ENCODE measurements at regions not wholly inside any gene's neighbourhood (a gene's known extent, or its start where the extent isn't known, plus 50 kb on each side); places are given as distances from the start of the nearest gene placed in this dataset.
"Not testable (repeated sequence)": the region's sequence is repeated elsewhere in the genome, so short reads cannot be mapped to it uniquely, and the experiment has no call there.

DNA sequence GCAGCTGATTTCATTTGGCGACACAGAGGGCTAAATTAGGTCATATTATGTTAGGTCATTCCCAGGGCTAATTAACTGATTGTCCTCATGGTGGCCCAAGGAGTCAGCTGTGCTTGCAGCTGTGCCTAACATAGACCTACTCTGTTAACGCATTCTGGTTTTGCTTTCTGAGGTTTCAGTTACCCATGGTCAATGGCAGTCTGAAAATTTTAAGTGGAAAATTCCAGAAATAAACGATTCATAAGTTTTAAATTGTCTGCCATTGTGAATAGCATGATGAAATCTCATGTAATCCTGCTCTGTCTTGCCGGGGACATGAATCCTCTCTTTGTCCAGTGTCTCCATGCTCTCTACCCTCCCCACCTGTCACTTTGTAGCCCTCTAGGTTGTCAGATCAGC lies 168.7 kb downstream of the KCNS3 start:
- Mint-ChIP-seq H3K27ac (ENCODE audit: low read depth) (no peak overlapping the region), H3K9me3 (peaks cover 5% of the 10 kb centered on the region), H3K4me3 (no peak overlapping the region), H3K27me3 (peaks cover 11% of the 10 kb centered on the region), H3K36me3 (ENCODE audit: insufficient read depth) (no peaks in the 10 kb centered on the region), H3K4me1 (no peaks in the 10 kb centered on the region)
- DNase-seq (ENCODE audit: low spot score in 2 of 2) (no peak), ATAC-seq (replicated peaks; ENCODE audit: extremely low read depth, poor library complexity, severe bottlenecking) (no peak)

GRCh38 chr2:18046558-18047212 lies 168.2 kb downstream of the KCNS3 start:
- ATAC-seq (replicated peaks; ENCODE audit: extremely low read depth, poor library complexity, severe bottlenecking) (no peak), DNase-seq (ENCODE audit: low spot score in 2 of 2) (no peak)
- H3K4me1 Mint-ChIP-seq, result no peaks in the 10 kb centered on the region
- H3K27ac Mint-ChIP-seq (ENCODE audit: low read depth), result no peak overlapping the region
- peaks cover 8% of the 10 kb centered on the region for H3K27me3 Mint-ChIP-seq
- H3K4me3 Mint-ChIP-seq, result no peak overlapping the region
- peaks cover 10% of the 10 kb centered on the region for H3K9me3 Mint-ChIP-seq
- H3K36me3 Mint-ChIP-seq (ENCODE audit: insufficient read depth), result no peaks in the 10 kb centered on the region

DNA sequence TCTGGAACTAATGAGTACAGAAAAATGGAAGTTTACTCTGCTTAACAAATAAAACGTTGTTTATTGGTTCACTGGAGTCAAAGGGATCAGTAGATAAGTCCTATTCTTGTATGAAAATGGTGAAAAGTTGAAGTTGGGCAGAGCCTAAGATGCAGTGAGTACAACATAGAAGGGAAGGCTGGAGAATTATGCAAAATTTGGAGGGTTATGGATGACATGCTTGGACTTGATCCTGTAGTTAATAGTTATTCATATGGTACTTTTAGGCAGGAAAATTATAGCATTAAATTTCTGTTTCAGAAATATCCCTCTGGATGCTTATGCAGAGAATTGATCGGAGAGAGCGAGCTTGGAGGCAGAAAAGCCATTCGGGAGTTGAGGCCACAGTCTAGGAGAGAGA lies 167.6 kb downstream of the KCNS3 start:
- H3K4me3 Mint-ChIP-seq, result no peak overlapping the region
- H3K27me3 Mint-ChIP-seq, result peaks cover 1% of the 10 kb centered on the region
- ATAC-seq (replicated peaks; ENCODE audit: extremely low read depth, poor library complexity, severe bottlenecking) (no peak), DNase-seq (ENCODE audit: low spot score in 2 of 2) (no peak)
- H3K9me3 Mint-ChIP-seq, result peaks cover 11% of the 10 kb centered on the region
- no peak overlapping the region for H3K27ac Mint-ChIP-seq (ENCODE audit: low read depth)
- no peaks in the 10 kb centered on the region for H3K36me3 Mint-ChIP-seq (ENCODE audit: insufficient read depth)
- H3K4me1 Mint-ChIP-seq, result no peaks in the 10 kb centered on the region

DNA sequence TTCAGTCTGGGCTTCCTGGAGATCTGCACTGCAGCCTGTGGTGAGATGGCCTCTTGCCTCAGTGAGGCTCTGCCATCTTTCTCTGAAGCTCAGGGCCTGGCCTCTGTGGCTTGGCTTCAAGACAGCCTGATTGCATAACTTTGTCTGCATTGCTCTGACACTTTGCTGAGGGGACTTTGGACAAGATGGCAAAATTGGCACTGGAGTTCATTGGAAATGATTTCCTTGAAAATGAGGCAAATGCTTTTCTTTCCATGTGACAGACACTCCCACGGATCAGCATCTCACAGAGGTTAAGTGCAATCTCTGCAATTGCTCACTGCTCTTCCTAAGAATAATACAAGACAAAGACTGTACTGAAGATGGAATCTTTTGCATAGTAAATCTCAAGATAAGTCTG lies 166.8 kb downstream of the KCNS3 start:
- no peak overlapping the region for H3K4me3 Mint-ChIP-seq
- DNase-seq (ENCODE audit: low spot score in 2 of 2) (no peak), ATAC-seq (replicated peaks; ENCODE audit: extremely low read depth, poor library complexity, severe bottlenecking) (no peak)
- no peaks in the 10 kb centered on the region for H3K27me3 Mint-ChIP-seq
- no peaks in the 10 kb centered on the region for H3K36me3 Mint-ChIP-seq (ENCODE audit: insufficient read depth)
- no peak overlapping the region for H3K27ac Mint-ChIP-seq (ENCODE audit: low read depth)
- H3K4me1 Mint-ChIP-seq, result no peaks in the 10 kb centered on the region
- peaks cover 11% of the 10 kb centered on the region for H3K9me3 Mint-ChIP-seq

DNA sequence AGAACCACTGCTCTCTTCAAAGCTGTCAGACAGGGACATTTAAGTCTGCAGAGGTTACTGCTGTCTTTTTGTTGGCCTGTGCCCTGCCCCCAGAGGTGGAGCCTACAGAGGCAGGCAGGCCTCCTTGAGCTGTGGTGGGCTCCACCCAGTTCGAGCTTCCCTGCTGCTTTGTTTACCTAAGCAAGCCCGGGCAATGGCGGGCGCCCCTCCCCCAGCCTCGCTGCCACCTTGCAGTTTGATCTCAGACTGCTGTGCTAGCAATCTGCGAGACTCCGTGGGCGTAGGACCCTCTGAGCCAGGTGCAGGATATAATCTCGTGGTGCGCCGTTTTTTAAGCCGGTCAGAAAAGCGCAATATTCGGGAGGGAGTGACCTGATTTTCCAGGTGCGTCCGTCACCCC lies 138.9 kb downstream of the KCNS3 start:
- H3K36me3 Mint-ChIP-seq (ENCODE audit: insufficient read depth); ATAC-seq (replicated peaks; ENCODE audit: extremely low read depth, poor library complexity, severe bottlenecking); H3K9me3 Mint-ChIP-seq; H3K27me3 Mint-ChIP-seq; DNase-seq (ENCODE audit: low spot score in 2 of 2); H3K27ac Mint-ChIP-seq (ENCODE audit: low read depth); H3K4me1 Mint-ChIP-seq; H3K4me3 Mint-ChIP-seq: not testable (repeated sequence)

DNA sequence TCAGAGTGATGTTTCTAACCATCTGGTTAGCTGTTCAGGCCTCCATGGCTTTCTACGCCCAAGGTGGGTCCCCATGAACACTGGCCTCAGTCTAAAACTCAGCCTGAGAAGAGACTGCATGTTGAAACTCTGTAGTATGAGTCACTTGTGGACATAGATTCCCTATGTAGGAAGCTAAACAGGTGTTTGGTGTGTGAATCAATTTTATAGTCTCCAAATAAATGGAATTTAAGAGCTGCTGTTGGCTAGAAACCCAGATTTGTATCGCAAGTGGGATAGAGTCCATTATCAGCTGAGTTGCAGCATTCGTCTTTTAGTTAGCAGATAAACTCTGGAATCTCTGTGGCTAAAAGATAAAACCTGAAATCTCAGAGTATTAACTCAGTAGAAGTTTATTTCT lies 131.4 kb downstream of the KCNS3 start:
- ATAC-seq (replicated peaks; ENCODE audit: extremely low read depth, poor library complexity, severe bottlenecking) (no peak), DNase-seq (ENCODE audit: low spot score in 2 of 2) (no peak)
- peaks cover 5% of the 10 kb centered on the region for H3K9me3 Mint-ChIP-seq
- H3K36me3 Mint-ChIP-seq (ENCODE audit: insufficient read depth), result no peaks in the 10 kb centered on the region
- H3K4me3 Mint-ChIP-seq, result no peak overlapping the region
- H3K4me1 Mint-ChIP-seq, result no peaks in the 10 kb centered on the region
- no peaks in the 10 kb centered on the region for H3K27me3 Mint-ChIP-seq
- no peak overlapping the region for H3K27ac Mint-ChIP-seq (ENCODE audit: low read depth)

DNA sequence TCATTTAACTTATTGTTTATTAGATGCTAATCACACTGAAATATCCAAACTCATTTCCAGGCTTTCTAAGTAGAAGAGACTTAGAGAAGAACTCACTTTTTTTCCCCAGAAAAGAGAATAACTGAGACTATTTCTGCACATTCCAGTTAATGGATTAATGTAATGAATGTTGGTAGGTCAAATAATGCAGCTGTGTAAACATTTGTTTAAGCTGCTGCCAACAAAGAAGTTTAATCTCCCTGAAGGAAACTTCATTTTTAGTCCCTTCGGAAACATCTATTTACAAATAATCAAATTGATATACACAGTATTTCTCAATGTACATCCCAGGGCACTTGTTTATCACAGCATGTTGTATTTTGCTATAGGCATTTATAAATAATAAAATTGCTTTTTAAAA lies 126.9 kb downstream of the KCNS3 start:
- Mint-ChIP-seq H3K4me3 (no peak overlapping the region), H3K9me3 (peaks cover 5% of the 10 kb centered on the region), H3K4me1 (no peaks in the 10 kb centered on the region), H3K27ac (ENCODE audit: low read depth) (no peak overlapping the region), H3K27me3 (no peaks in the 10 kb centered on the region), H3K36me3 (ENCODE audit: insufficient read depth) (no peaks in the 10 kb centered on the region)
- DNase-seq (ENCODE audit: low spot score in 2 of 2), result no peak
- ATAC-seq (replicated peaks; ENCODE audit: extremely low read depth, poor library complexity, severe bottlenecking), result no peak

DNA sequence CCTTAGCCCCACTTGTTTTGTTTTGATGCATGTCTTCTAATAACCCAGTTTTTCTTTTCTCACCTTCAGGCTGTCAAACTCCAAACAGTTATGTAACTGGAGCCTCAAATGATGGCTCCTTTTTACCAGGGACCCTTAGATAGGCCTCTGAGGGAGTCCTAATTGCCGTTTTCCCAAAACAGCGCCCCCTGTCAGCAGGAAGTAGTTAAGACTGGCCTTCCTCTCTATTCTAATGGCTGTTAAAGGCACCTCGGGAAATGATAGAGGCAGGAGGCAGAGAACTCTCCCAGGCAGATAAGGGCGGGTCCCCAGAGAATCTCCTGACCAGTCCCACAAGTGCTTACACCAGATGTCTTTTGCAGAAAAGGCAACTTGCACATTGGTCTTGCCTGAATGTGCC lies 123.2 kb downstream of the KCNS3 start:
- Mint-ChIP-seq H3K36me3 (ENCODE audit: insufficient read depth) (no peaks in the 10 kb centered on the region), H3K9me3 (peaks cover 13% of the 10 kb centered on the region), H3K27me3 (no peaks in the 10 kb centered on the region), H3K4me3 (no peak overlapping the region), H3K27ac (ENCODE audit: low read depth) (no peak overlapping the region), H3K4me1 (no peaks in the 10 kb centered on the region)
- ATAC-seq (replicated peaks; ENCODE audit: extremely low read depth, poor library complexity, severe bottlenecking) (no peak), DNase-seq (ENCODE audit: low spot score in 2 of 2) (no peak)

GRCh38 chr2:17996978-17997377 lies 118.5 kb downstream of the KCNS3 start:
- H3K36me3 Mint-ChIP-seq (ENCODE audit: insufficient read depth), result peaks cover 2% of the 10 kb centered on the region
- DNase-seq (ENCODE audit: low spot score in 2 of 2) (no peak), ATAC-seq (replicated peaks; ENCODE audit: extremely low read depth, poor library complexity, severe bottlenecking) (no peak)
- peaks cover 12% of the 10 kb centered on the region for H3K9me3 Mint-ChIP-seq
- no peak overlapping the region for H3K4me3 Mint-ChIP-seq
- no peak overlapping the region for H3K27ac Mint-ChIP-seq (ENCODE audit: low read depth)
- no peaks in the 10 kb centered on the region for H3K27me3 Mint-ChIP-seq
- H3K4me1 Mint-ChIP-seq, result no peaks in the 10 kb centered on the region

DNA sequence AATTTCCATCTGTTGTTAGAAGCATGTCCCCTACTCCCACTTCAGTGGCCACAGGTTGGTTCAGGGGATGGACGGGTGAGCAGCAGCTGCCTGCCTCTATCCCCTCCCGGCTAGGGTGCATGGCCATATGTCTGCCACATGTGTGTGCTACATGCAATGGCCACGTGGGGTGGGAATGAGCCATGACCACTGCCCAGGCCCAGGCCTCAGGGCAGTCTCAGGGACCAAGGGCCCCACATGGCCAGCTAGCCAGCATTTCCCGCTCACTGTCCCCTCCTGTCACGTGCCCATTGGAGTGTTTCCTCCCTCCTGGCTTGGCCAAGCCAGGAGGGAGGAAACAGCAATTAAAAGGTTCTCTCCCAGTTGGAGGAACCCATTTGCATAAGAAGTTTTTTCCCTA lies 117.1 kb downstream of the KCNS3 start:
- Mint-ChIP-seq H3K27ac (ENCODE audit: low read depth) (no peak overlapping the region), H3K9me3 (peaks cover 12% of the 10 kb centered on the region), H3K4me3 (no peak overlapping the region), H3K36me3 (ENCODE audit: insufficient read depth) (peaks cover 3% of the 10 kb centered on the region), H3K27me3 (no peaks in the 10 kb centered on the region), H3K4me1 (no peaks in the 10 kb centered on the region)
- ATAC-seq (replicated peaks; ENCODE audit: extremely low read depth, poor library complexity, severe bottlenecking) (no peak), DNase-seq (ENCODE audit: low spot score in 2 of 2) (no peak)

Data from central memory CD8-positive, alpha-beta T cell (primary cell).